LNCaP clone FGC (cell line): ENCODE measurements at regions not wholly inside any gene's neighbourhood (a gene's known extent, or its start where the extent isn't known, plus 50 kb on each side); places are given as distances from the start of the nearest gene placed in this dataset.

Source experiments
- DNase-seq: peaks from one replicate; pipeline ENCODE4 v3.0.0-alpha.2; 2011; ENCODE audit warnings: low read depth
- H3K4me3 ChIP-seq: 2 replicates; pipeline ENCODE4 v1.5.1; 2011; ENCODE audit warnings: mild to moderate bottlenecking, low read depth, low read length, control low read depth
- TF ChIP-seq, protein P1 (sequence below): IDR thresholded peaks from 2 replicates; pipeline ENCODE4 v1.5.1; 2012; ENCODE audit warnings: mild to moderate bottlenecking; ENCODE audit not compliant: control insufficient read depth, insufficient read depth; ENCODE audit errors: extremely low read depth

DNA sequence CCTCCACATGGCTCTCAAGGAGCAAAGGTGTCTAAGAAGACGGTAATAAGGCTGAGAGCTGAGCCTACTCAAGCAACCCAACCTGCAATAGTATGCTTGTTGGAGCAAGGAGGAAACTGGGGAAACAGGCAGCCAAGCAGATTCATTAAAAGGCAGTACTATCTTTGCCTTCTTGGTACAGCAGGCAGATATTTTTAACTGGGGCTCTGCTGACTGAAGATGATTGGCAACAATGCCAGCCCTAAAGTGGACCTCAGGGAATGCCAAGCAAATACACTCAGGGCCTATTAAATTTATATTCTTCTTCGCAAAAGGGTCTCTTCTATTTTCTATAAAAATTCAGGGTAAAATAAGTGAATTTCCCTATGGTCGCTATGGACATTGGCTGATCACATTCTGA, 109.4 kb upstream of the PCGF5 start:
- no peak overlapping the region for H3K4me3 ChIP-seq
- no peak for DNase-seq
- TF ChIP-seq, protein P1, sequence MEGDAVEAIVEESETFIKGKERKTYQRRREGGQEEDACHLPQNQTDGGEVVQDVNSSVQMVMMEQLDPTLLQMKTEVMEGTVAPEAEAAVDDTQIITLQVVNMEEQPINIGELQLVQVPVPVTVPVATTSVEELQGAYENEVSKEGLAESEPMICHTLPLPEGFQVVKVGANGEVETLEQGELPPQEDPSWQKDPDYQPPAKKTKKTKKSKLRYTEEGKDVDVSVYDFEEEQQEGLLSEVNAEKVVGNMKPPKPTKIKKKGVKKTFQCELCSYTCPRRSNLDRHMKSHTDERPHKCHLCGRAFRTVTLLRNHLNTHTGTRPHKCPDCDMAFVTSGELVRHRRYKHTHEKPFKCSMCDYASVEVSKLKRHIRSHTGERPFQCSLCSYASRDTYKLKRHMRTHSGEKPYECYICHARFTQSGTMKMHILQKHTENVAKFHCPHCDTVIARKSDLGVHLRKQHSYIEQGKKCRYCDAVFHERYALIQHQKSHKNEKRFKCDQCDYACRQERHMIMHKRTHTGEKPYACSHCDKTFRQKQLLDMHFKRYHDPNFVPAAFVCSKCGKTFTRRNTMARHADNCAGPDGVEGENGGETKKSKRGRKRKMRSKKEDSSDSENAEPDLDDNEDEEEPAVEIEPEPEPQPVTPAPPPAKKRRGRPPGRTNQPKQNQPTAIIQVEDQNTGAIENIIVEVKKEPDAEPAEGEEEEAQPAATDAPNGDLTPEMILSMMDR = no peak

DNA sequence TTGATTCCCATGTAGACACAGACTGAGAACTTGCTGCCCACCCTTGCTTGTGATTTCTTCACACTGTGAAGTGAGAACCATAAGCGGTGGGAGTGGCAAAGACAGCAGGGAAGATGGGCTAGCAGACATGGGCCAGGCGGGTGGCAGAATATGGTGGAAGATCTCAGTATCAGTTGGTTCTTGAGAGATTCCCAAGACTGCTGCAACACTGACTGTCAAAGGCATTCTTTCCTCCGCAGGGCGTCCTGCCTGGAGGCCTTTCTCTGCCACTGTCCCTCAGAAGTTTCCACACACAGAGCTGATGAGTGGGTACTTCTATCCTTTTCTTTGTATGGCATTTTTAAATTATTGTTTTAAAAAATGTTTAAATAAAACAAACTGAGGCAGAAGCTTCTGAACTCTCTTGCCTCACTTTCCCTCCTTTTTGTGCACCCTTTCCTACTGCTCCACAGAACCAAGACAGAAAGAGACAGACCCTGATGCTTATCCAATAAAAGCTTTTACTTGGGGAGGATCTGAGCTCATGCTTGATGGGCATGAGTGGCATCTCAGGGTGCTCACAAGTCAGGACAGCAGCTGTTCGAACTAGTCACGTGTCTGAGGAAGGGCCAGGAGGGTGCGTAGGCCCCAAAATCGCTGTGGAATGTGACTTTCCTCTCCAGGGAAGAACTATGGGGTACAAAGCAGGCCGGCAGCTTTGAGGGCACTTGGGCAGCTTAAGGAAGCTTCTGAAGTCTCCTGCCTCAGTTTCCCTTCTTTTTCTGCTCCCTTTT, 104.7 kb upstream of the PCGF5 start:
- no peak for DNase-seq
- TF ChIP-seq, protein P1 = no peak
- H3K4me3 ChIP-seq = no peak overlapping the region

DNA sequence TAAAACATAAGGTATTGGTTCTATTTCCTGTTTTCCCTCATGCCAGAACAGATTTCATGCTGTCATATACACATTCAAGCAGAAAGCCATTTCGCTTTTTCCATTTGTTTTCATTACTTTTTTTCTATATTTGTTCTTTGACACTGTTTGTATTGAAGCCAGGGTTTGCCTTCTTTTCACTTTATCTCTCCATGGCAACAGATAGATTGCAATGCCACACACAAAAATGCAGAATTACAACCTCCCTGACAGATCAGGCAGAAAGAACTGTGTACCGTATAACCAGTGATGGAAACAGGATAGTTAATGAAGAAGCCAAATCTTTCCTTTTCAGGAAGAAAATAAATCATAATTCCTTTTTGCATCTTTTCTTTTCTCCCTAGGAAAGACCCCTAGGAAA, 103.0 kb upstream of the PCGF5 start:
- no peak overlapping the region for H3K4me3 ChIP-seq
- DNase-seq = no peak
- TF ChIP-seq, protein P1 = no peak

DNA sequence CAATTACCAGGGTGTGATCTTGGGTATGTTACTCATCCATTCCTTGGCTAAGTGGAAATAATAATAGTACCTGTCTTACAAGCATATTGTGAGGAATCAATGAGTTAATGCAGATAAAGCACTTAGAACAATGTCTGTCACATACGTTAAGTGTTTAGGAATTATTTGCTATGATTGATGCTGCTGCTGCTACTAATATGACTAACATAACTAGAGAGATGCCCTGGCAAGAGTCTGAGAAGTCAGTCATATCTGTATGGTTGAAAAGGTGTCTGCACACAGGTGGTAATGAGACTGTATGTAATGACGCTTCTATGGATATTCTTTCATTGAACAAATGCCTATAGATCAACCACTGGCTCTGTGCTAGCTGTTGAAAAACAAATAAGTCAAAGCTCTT, 100.1 kb upstream of the PCGF5 start:
- DNase-seq = no peak
- TF ChIP-seq, protein P1 = no peak
- H3K4me3 ChIP-seq = no peak overlapping the region

DNA sequence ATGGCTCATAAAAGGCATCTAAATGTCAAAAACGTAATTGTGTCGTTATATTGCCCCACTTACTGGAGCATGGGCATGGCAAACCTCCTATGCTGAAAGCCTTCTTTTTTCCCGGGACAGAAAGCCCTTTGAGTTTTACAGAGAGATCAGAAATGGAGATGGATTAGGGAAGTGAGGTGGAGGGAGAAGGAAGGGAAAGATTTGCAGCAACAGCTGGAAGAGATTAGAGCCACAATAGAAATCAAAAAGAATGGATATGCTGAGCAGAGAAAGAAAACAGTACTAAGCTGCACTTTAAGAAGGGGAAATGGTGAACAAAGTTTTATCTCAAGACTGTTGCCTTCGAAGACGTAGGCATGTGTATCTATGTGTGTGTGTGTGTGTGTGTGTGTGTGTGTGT, 97.2 kb upstream of the PCGF5 start:
- no peak overlapping the region for H3K4me3 ChIP-seq
- no peak for DNase-seq
- TF ChIP-seq, protein P1 = no peak

DNA sequence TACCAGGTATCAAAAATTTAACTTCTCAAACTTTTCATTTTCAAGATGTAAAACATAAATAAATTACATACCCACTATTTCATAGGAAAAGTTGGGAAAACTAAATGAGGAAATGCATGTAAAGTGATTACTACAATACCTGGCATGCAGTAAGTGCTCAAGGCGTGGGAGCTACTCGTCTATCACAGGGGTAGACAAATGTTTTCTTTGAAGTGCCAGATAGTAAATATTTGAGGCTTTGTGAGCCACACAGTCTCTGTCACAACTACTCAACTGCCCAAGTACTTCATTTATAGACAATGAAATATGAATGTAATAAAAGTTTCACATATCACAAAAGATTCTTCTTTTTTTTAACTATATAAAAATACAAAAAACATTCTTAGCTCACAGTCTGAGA, 96.4 kb upstream of the PCGF5 start:
- DNase-seq = no peak
- no peak overlapping the region for H3K4me3 ChIP-seq
- TF ChIP-seq, protein P1 = no peak

DNA sequence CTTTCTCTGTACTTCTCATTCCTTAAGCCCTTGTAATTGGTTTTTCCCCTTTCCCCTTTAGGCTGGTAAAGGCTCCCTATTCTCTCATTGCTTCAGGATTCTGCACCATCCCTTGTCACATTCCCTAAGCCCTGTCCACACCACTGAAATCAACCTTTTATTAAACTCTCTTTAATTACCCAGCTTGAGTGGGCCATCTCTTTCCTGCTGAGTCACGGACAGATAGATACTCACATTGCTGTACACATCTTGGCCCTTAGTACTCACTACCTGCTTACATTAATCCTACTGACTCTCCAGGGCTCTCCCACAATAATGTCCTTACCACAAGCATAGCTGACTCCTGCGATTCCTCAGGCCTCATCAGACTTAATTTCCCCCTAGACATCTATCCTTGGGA, 94.0 kb upstream of the PCGF5 start:
- TF ChIP-seq, protein P1 = no peak
- H3K4me3 ChIP-seq = no peak overlapping the region
- DNase-seq = no peak
